GM12873 (cell line): ENCODE measurements at regions not wholly inside any gene's neighbourhood (a gene's known extent, or its start where the extent isn't known, plus 50 kb on each side); places are given as distances from the start of the nearest gene placed in this dataset.

Experiments
- CTCF ChIP-seq: IDR thresholded peaks from 2 replicates; pipeline ENCODE4 v1.5.1; 2012; ENCODE audit warnings: low read depth, mild to moderate bottlenecking, moderate library complexity, low read length, control low read depth; ENCODE audit not compliant: insufficient read depth; ENCODE audit errors: missing control alignments

GRCh38 chr6:62819640-62820039, 391.6 kb upstream of the FKBP1C start:
- TF ChIP-seq CTCF: no peak

GRCh38 chr6:62808565-62809293, 402.5 kb upstream of the FKBP1C start:
- TF ChIP-seq CTCF: no peak

- TF ChIP-seq CTCF: no peak
These were observed 405.8 kb upstream of the FKBP1C start for GRCh38 chr6:62805431-62805830.

GRCh38 chr6:62803094-62803493, 408.2 kb upstream of the FKBP1C start:
- TF ChIP-seq CTCF: no peak

- no peak for TF ChIP-seq CTCF
These were observed 414.1 kb upstream of the FKBP1C start for GRCh38 chr6:62797190-62797589.

GRCh38 chr6:62775427-62776022, 435.7 kb upstream of the FKBP1C start:
- TF ChIP-seq CTCF: peak; percentile 46

GRCh38 chr6:62764841-62765240, 446.4 kb upstream of the FKBP1C start:
- TF ChIP-seq CTCF: no peak
